ENCODE measurements at regions not wholly inside any gene's neighbourhood (a gene's known extent, or its start where the extent isn't known, plus 50 kb on each side); places are given as distances from the start of the nearest gene placed in this dataset.
"Not testable (repeated sequence)": the region's sequence is repeated elsewhere in the genome, so short reads cannot be mapped to it uniquely, and the experiment has no call there.

GRCh38 chr21:8464403-8465152 is 2056.8 kb upstream of the TPTE start:
- not testable (repeated sequence) for DNase-seq

- not testable (repeated sequence) for DNase-seq
Observed at GRCh38 chr21:8466642-8467041, 2054.7 kb upstream of the TPTE start.
